GM12892 (cell line): ENCODE measurements at regions not wholly inside any gene's neighbourhood (a gene's known extent, or its start where the extent isn't known, plus 50 kb on each side); places are given as distances from the start of the nearest gene placed in this dataset.

Experiments used
- POLR2A ChIP-seq: IDR thresholded peaks from 2 replicates; pipeline ENCODE4 v1.6.1; 2011; ENCODE audit warnings: low read depth, low read length, control low read depth
- POLR2AphosphoS5 ChIP-seq: IDR thresholded peaks from 2 replicates; pipeline ENCODE4 v1.6.1; 2011; ENCODE audit warnings: low read depth, low read length, control low read depth
- TAF1 ChIP-seq: IDR thresholded peaks from 2 replicates; pipeline ENCODE4 v1.6.1; 2011; ENCODE audit warnings: low read depth, mild to moderate bottlenecking, control low read depth, low read length, borderline replicate concordance

GRCh38 chr18:22674272-22674671 lies 256.6 kb upstream of the CTAGE1 start:
- TF ChIP-seq POLR2AphosphoS5: no peak
- TF ChIP-seq POLR2A: no peak
- no peak for TF ChIP-seq TAF1
